A673 (cell line): ENCODE measurements at regions not wholly inside any gene's neighbourhood (a gene's known extent, or its start where the extent isn't known, plus 50 kb on each side); places are given as distances from the start of the nearest gene placed in this dataset.

Experiments used
- BruUV-seq: library from RNA; stranded (reverse); fragments of 400-500 nt; replicated peaks from 2 replicates; lab custom pipeline; 2021; lab: Mats Ljungman, UMichigan
- CTCF ChIA-PET: fragments of 300-600 bp; sonication (Branson Sonifier 250); formaldehyde crosslinking; loops from one replicate; lab custom pipeline; 2022; ENCODE audit warnings: antibody characterized with exemption; lab: Charles Lee
- POLR2A ChIA-PET: fragments of 300-600 bp; sonication (Branson Sonifier 250); formaldehyde crosslinking; loops from one replicate; lab custom pipeline; 2022; ENCODE audit warnings: antibody characterized with exemption; ENCODE audit not compliant: low non-redundant PET; lab: Charles Lee
- DNase-seq: peaks from one replicate; pipeline ENCODE4 v3.0.0-alpha.2; 2015; ENCODE audit warnings: low spot score
- H3K27ac ChIP-seq: fragments of 200-600 bp; sonication (generic); 2 replicates; pipeline ENCODE4 v1.5.1; 2016; ENCODE audit warnings: mixed run types, low read depth, mild to moderate bottlenecking, mixed read lengths, antibody characterized with exemption, low read length; ENCODE audit not compliant: poor library complexity, severe bottlenecking
- H3K27me3 ChIP-seq: fragments of 200-600 bp; sonication (generic); replicated peaks from 2 replicates; pipeline ENCODE4 v1.6.1; 2017; ENCODE audit warnings: mixed run types, low read depth, mild to moderate bottlenecking, mixed read lengths, antibody characterized with exemption, low read length; ENCODE audit not compliant: insufficient read depth, poor library complexity
- H3K36me3 ChIP-seq: fragments of 200-600 bp; sonication (generic); 2 replicates; pipeline ENCODE4 v1.6.1; 2016; ENCODE audit warnings: mixed run types, mild to moderate bottlenecking, mixed read lengths, antibody characterized with exemption, low read length; ENCODE audit not compliant: insufficient read depth, poor library complexity, severe bottlenecking
- H3K4me1 ChIP-seq: fragments of 200-600 bp; sonication (generic); 2 replicates; pipeline ENCODE4 v1.6.1; 2017; ENCODE audit warnings: mixed run types, mild to moderate bottlenecking, mixed read lengths, antibody characterized with exemption, low read length; ENCODE audit not compliant: insufficient read depth, poor library complexity, severe bottlenecking
- H3K4me3 ChIP-seq: fragments of 200-600 bp; sonication (generic); 2 replicates; pipeline ENCODE4 v1.5.1; 2016; ENCODE audit warnings: low read depth, mixed run types, mild to moderate bottlenecking, mixed read lengths, low read length; ENCODE audit not compliant: poor library complexity, severe bottlenecking
- H3K9me3 ChIP-seq: fragments of 200-600 bp; sonication (generic); 2 replicates; pipeline ENCODE4 v1.6.1; 2016; ENCODE audit warnings: mixed run types, low read depth, mild to moderate bottlenecking, mixed read lengths, antibody characterized with exemption, low read length; ENCODE audit not compliant: poor library complexity, severe bottlenecking
- CTCF ChIP-seq: fragments of 300-800, 200-600 bp; sonication (generic); conservative IDR thresholded peaks from 2 replicates; pipeline ENCODE4 v1.5.1; 2017; ENCODE audit warnings: low read depth, mild to moderate bottlenecking, antibody characterized with exemption, low read length, moderate library complexity, mixed read lengths
- EZH2 ChIP-seq: fragments of 200-600 bp; sonication (generic); IDR thresholded peaks from 2 replicates; pipeline ENCODE4 v1.6.1; 2017; ENCODE audit warnings: borderline replicate concordance, low read depth, mild to moderate bottlenecking, mixed read lengths, antibody characterized with exemption, low read length; ENCODE audit not compliant: poor library complexity, severe bottlenecking
- intact Hi-C: fragments of 100-400 bp; cut with micrococcal nuclease; formaldehyde crosslinking; loops from one replicate; pipeline ENCODE4 v1.10.0; 2022; ENCODE audit not compliant: unreplicated experiment

GRCh38 chr2:205869439-205869838, 187.1 kb downstream of the NRP2 start:
- Histone ChIP-seq H3K27ac (no peak overlapping the region), H3K27me3 (no peaks in the 10 kb centered on the region), H3K4me3 (no peak overlapping the region), H3K9me3 (no peaks in the 10 kb centered on the region), H3K36me3 (no peaks in the 10 kb centered on the region), H3K4me1 (no peaks in the 10 kb centered on the region)
- TF ChIP-seq CTCF (no peak), EZH2 (no peak)
- CTCF ChIA-PET: no interaction called here
- POLR2A ChIA-PET: no interaction called here
- no TSS peak for BruUV-seq
- intact Hi-C loops: no loop called here
- no peak for DNase-seq

- no peak for TF ChIP-seq EZH2
- TF ChIP-seq CTCF: no peak
- no peak for DNase-seq
- Histone ChIP-seq H3K27ac (no peak overlapping the region), H3K27me3 (no peaks in the 10 kb centered on the region), H3K9me3 (no peaks in the 10 kb centered on the region), H3K36me3 (no peaks in the 10 kb centered on the region), H3K4me3 (no peak overlapping the region), H3K4me1 (no peaks in the 10 kb centered on the region)
- ChIA-PET CTCF (no interaction called here), POLR2A (no interaction called here)
- BruUV-seq: no TSS peak
- intact Hi-C loops: no loop called here
These were observed 186.6 kb downstream of the NRP2 start for GRCh38 chr2:205868773-205869333.

GRCh38 chr2:205868053-205868452, 185.8 kb downstream of the NRP2 start:
- ChIA-PET POLR2A (no interaction called here), CTCF (no interaction called here)
- no peaks in the 10 kb centered on the region for H3K4me1 ChIP-seq
- no peaks in the 10 kb centered on the region for H3K9me3 ChIP-seq
- DNase-seq: no peak
- intact Hi-C loops: no loop called here
- no peaks in the 10 kb centered on the region for H3K27me3 ChIP-seq
- no peaks in the 10 kb centered on the region for H3K36me3 ChIP-seq
- H3K4me3 ChIP-seq: no peak overlapping the region
- BruUV-seq: no TSS peak
- TF ChIP-seq CTCF (no peak), EZH2 (no peak)
- no peak overlapping the region for H3K27ac ChIP-seq
